GM18870 (cell line): ENCODE measurements at regions not wholly inside any gene's neighbourhood (a gene's known extent, or its start where the extent isn't known, plus 50 kb on each side); places are given as distances from the start of the nearest gene placed in this dataset.
"Not testable (repeated sequence)": the region's sequence is repeated elsewhere in the genome, so short reads cannot be mapped to it uniquely, and the experiment has no call there.

Experiments
- ATAC-seq: cut with Tn5 transposase; IDR thresholded peaks from one replicate; pipeline ENCODE4 v1.9.1; 2021; ENCODE audit warnings: moderate library complexity; ENCODE audit not compliant: unreplicated experiment

DNA sequence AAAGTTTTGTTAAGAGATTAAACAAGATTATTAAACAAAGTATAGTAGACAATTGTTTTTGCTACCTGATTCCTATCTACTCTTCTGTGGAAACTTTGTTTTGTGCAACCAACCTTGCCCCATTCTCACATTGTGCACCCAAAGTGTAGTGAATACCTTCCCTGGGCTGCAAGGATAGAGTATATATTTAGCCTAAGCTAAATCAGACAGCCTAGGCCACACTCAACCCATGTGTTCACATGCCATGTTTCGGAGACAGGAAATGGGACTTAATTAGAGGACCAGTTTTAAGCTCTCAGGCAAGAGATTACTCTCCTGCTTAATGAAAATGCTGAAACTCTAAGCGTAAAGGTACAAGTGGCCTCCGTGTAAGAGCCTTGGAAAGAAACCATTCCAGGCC is 734.9 kb upstream of the USP15 start:
- ATAC-seq: no peak

DNA sequence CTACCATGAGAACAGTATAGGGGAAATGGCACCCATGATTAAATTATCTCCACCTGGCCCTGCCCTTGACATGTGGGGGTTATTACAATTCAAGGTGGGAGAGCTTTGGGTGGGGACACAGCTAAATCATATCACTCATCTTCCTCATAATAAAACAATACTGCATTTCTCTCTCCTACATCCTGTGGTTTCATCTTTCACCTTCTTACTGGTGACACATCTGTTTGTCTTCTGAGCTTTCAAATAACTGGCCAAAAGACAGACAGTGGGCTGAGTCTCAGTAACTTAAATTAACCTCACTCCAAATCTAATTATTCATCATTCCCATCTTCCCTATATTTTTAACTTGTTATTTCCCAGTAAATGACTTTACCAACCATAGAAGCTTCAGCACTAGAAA is 729.7 kb upstream of the USP15 start:
- ATAC-seq: no peak

DNA sequence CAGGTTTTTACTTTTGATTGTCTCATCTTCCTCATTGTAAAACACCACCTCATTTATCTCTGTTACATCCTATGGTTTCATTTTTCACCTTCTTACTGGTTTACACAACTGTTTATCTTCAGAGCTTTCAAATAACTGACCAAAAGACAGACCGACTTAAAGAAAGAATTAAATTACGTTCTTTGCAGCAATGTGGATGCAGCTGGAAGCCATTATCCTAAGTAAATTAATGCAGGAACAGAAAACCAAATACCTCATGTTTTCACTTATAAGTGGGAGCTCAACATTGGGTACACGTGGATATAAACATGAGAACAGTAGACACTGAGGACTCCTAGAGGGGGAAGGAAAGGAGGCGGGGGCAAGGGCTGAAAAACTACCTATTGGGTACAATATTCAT is 729.0 kb upstream of the USP15 start:
- ATAC-seq: no peak

DNA sequence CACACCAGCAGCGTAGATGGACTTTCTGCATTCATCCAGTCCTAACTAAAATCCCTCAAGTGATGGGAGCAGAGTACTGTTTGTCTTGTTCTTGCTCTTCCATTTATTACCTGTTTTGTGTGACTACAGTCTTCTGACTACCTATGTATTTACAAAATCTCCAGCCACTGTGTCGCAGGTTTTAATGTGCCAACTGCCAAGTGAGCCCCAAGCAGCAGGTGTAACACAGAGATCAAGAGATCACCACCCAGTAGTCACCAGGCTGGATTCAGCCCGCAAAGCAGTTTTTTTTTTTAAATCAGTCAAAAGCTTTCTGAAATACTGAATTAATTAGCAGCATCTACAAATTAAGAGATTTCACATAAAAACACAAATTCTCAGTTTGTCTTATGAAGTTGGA is 724.1 kb upstream of the USP15 start:
- ATAC-seq: no peak

DNA sequence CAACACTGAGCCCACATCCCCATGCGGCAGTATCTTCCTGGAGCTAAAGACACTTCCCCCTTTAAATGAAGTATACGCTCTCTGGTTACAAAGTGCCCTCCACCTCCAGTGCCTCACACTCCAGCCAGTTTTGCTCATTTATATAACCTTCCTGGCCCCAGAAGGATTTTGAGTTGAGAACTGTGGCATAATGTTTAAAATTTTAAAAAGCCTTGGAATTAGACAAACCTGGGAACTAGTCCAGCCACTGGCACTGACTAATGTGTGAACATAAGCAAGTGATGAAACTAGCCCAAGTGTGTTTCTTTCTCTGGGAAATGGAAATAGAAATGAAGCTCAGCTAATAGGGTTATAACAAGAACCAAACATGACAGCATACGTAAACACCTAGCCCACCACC is 723.7 kb upstream of the USP15 start:
- no peak for ATAC-seq

DNA sequence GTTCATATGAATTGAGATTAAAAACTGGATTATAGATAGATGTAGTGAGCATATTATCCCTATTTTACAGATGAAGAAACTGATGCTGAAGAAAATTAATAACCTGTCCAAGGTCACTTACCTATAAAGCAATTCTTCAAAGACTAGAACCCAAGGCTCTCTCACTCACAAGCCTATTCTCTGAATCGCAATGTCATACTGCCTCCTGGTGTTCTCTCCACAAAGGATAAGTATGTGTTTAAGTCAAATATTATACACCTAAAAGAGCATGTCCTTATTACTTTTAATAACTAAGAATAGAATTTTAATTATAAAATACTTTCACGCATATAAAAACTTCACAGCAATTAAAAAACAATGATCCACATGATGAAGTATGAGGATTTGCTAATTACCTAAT is 721.3 kb upstream of the USP15 start:
- ATAC-seq: no peak

DNA sequence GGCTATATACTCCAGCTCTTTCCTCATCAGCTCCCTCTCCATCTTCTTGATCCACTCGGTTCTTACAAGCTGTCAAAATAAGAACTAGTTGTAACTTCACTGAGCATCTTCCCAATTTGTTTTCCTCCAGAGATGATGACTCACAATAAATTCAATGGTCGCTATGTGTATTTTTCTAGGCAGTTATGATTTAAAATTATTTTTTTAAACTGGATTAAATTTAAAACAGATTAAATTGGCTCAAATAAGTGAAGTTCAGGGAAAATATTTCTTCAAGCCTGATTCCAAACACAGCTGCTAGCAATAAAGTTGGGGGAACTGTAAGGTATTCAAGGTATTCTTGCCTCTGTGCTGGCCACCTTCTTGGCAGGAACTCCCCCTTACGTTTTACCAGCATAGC is 717.7 kb upstream of the USP15 start:
- no peak for ATAC-seq

DNA sequence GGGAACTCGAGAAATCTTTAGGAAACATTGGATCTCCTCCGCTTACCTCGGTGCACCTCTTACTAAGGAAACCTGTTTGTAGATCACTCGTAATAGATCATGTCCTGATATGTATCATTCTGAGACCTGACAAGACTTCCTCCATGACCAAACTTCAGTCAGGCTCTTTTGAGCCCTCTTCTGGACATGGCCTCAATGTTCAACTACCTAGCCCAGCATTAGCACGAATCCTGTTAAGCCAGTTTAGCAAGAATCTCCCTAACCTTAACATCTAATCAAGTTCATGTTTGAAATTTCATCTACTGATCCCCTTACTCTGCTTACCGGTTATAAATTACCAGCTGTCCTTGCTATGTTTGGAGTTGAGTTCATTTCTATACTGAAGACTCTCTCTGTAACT is 713.9 kb upstream of the USP15 start:
- no peak for ATAC-seq

DNA sequence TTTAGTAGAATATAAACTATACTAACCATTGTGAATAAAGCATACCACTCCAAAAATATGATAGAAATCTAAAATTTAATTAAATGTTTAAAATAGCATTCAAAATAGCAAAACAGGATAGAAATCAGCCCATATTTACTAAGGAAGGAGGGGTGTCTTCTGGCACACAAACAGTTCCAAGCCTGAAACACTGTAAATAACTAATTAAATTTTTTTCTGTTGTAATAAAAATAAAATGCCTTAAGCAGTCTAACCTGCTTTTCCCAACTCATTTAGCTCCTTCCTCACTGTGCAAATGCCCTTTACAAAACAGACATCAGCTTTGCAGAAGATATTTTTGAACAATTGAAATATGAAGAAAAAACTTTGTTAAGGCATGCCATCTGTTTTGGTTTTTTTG is 707.1 kb upstream of the USP15 start:
- no peak for ATAC-seq

DNA sequence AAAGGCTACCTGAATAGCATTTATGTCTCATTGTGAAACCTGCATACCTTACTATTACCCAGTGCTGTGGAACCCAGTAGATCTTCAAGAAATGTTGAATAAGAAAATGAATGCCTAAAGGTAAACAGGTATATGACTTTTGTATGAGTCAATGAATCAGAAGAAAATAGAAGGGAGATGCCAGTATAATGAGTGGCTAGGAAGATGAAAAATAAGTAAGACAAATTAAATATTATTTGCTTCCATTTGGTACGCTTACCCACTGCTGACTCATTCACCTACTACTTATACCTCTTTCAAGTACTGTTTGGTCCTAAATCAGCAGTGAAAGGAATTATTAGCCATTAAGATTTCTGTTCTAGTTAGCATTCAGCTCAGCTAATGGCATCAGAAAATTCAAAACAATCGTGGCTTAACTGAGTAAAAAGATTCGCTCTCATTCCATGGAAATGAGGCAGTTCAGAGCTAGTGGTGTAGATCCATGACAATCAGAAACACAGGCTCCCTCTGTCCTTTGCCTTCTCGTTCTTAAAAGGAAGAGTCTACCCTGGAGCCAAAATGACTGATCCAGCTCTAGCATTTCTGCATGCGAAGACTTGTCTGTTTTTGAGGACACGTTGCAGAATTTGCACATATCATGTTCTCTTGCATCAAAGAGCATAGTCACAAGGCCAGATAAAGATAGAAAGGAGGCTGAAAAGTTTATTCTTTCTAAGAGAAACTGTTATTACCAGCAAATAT is 705.8 kb upstream of the USP15 start:
- ATAC-seq: no peak

DNA sequence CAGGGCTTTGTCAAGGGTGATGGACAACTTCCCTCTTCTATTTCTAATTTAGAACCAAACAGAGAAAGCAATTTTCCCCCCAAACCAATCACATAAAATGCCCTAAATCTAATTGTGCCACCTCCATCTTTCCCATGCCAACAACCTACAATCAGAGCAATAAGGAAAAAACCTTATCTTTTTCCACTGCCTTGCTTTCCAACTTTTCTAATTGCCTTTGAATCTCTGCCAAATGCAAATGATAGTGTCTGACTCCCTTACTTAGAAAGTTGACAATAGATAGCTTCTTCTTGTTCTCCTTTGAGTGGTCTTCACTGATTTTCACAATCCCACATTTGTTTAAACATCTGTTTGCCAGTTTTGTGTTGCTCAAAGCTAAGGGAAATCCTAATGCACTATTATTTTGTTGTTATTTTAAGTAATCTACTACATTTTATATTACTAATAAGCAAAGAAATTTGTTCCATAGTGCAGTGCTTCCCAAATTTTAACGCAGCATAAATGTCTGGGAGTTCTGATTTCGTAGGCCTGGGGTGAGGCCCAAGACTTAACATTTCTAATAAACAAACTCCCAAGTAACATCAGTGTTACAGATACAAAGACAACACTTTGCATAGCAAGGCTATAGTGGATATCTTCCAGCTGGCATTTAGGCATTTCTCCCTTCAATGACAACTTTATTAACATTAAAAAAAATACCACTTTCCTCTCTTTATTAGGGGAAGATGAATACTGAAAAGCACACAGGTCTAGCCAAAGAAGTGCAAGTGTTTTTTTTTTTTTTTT is 696.3 kb upstream of the USP15 start:
- no peak for ATAC-seq

DNA sequence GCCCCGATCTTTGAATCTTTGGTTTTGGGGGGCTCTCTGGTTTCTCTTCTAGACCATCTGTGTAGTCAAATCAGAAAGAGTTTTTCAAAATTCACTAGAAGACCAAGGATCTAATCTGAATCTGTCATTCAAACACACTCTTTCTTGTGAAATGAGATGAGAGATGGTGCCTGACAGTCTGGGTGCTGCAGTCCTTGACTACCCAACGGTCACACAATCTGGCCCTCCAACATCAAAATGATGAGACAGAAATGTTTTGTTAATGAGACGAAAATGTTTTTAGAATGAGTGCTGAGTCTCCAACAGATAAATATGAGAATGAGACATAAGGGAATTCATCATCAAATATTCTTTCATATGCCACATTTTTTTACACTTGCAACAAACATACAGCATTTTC is 695.7 kb upstream of the USP15 start:
- no peak for ATAC-seq

DNA sequence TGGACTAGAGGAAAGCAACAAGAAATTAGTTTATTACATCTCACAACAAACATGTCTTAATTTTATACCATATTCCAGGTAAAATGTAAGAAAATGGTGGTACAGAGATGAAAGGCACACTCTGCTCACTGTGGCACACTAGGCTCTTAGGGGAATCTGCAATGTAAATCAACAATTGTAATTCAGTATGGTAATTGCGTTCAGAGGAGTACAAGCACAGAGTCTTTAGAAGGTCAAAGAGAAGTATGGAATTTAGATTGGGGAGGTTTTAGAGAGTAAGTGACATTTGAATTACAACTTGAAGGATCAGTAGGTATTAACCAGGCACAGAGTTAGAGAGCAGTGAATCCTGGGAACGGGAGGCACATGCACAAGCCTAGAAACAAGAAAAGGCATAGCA is 694.0 kb upstream of the USP15 start:
- ATAC-seq: no peak

DNA sequence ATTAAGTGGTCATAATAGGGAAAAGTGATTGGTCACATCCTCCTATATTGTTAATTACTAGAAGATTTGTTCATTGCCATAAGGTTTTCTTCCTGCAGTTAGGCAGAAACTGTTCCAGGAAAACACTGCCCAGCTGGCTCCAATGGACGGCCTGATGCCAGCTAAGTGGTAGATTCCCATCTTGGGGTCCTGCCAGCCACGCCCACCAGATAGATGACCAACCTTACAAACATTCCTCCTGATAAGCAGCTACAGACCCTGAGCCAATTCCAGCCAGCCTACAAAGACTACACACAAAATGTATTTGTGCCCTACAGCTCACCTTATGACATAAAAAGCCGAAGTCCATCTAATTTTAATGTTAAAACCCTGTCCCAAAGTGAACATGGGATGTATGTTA is 685.9 kb upstream of the USP15 start:
- ATAC-seq: no peak

DNA sequence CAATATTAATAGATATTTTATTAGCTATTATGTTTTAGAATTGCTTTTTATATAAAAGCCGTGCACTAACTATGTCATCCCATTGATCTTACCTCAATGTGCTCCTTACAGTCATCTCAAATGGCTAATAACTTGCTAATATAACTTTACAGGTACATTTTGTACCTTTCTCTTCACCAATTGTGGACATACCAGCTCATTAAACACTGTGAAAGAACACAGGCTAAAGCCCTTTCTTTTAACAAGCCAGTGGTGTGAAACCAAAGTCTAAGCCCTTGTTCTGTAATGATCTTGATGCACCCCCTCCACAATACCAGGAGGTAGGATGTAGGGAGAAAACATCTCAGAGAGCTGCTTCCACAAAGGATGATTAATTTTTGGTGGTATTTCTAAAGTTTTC is 675.3 kb upstream of the USP15 start:
- no peak for ATAC-seq

DNA sequence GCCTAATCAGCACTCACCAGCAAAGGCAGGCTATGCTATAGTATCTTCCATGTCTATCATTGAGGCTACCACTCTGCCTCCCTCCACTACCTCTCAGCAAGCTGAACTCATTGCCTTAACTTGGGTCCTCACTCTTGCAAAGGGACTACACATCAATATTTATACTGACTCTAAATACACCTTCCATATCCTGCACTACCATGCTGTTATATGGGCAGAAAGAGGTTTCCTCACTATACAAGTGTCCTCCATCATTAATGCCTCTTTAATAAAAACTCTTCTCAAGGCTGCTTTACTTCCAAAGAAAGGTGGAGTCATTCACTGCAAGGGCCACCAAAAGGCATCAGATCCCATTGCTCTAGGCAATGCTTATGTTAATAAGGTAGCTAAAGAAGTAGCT is 669.3 kb upstream of the USP15 start:
- ATAC-seq: not testable (repeated sequence)

DNA sequence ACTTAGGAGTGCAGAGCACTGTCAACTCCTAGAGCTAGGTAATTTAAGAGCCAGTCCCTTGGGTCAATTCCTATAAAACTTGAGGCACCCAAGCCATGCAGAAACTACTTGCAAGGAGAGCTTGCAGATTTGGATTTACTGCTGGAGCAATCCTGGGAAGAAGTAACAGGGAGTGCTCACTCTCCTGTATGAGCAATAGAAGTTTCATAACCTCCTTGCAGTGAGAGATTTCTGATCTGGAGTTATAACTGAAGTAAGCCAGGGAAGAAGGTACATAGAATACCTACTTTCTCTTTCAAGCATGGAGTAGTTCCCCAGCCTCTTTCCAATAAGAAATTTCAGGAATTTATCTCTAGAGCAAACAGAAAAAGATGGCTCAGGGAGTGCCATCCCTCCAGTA is 650.1 kb upstream of the USP15 start:
- no peak for ATAC-seq

DNA sequence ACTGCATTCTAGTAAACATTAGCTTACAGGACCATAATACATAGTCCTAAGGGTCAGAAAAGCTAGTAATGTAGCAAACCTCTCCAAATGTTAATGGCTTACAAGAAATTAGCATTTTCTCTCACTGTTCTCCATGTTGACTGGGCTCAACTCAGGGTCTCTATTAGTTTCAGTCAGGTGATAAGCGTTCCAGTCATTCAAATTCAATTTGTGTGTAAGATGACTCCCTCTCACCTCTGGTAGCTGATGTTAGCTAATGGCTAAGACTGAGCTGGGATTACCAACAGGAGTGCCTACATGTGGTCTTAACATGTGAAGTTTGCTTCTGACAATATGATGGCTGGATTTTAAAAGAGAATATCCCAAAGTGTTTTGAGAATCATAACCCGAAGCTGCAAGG is 630.5 kb upstream of the USP15 start:
- no peak for ATAC-seq

DNA sequence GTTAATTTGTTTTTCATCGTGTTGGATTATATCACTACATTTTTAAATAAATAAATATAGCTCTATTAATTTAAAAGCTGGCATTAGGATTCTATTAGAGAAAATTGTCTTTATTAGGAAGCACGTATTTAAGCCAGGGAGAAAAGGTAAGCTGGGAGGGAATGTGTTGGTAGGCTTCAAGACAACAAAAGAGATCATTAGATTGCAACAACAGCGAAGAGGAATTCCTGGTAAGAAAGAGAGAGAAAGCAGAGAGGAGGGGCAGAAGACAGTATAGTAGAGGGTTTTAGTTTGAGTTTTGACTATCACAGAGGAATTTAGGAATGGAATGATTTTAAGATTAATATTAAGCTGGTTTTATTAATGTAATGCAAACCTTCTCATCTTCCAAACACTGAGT is 613.6 kb upstream of the USP15 start:
- ATAC-seq: no peak

DNA sequence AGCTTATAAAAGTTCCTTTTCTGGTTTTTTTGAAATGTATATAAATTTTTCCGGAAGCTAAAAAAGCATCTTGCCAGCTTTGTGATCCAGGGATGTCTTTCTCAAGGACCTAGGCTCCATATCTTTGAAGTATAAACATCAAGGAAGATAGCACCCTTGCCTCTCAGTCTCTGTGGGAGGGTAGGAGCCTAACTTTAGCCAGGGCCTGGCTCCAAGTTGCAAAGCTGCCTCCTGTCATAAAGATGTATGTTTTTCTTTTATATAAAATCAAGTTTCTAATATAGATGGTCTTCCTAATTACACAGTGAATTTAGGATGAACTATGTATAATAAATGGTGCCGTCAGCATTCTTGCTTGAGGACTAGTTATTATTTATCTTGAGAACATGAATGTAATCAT is 612.6 kb upstream of the USP15 start:
- no peak for ATAC-seq

DNA sequence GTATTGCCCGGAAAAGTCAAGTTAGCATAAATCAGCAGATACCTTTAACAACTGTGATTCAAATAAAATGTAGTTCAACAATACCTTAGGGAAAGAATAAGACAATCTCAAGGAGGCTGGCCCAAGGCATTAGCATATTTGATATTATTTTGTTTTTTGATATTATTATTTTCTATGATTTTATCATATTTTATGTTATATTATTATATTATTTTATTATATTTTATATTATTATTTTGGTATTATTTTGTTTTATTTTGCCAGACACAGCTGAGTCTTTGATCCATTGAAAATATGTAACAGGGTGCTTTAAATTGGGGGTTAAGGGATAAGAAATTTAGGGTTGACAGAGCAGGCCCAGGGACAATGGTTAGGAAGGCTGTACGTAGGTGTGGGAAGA is 607.9 kb upstream of the USP15 start:
- ATAC-seq: no peak

DNA sequence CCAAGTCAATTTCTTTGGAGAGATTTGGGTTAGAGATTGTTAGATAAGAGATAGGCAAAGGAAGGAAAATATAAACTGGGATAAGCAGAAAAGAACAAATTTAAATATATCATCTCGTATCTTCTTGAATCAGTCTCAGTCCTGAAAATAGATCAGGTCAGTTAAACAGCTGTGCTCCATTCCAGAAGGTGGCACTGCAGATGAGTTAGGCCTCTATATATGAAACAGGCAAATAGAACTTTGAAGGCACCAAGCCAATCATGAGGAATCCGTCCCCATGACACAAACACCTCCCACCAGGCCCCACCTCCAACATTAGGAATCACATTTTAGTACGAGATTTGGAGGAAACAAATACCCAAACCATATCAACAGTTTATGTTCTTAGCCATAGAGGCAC is 605.5 kb upstream of the USP15 start:
- ATAC-seq: no peak

DNA sequence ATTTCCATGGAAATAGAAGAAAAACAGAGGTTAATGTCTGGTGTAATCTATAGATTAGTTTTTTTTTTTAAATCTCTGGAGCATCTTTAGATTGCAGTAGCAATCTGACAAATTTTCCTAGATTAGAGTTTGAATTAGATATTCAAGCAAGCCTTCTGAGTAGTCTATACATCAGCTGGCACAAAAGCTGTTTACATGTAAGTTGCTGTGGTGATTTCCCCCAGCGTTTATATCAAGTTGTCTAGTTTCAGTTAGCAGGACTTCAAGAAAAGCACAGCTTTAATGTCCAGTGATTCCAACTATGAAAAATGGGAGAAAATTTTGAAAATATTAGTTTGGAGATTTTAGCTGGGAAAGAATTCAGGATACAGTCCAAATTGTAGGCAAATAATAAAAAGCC is 605.0 kb upstream of the USP15 start:
- ATAC-seq: no peak
